Loucy (cell line): ENCODE measurements at regions not wholly inside any gene's neighbourhood (a gene's known extent, or its start where the extent isn't known, plus 50 kb on each side); places are given as distances from the start of the nearest gene placed in this dataset.

Source experiments
- H2AFZ ChIP-seq: fragments of 200-600 bp; sonication (generic); 2 replicates; pipeline ENCODE4 v1.6.0; 2016; ENCODE audit warnings: antibody characterized with exemption, mild to moderate bottlenecking, low read length, moderate library complexity
- H3F3A ChIP-seq: fragments of 200-600 bp; 2 replicates; pipeline ENCODE4 v1.6.0; 2016; ENCODE audit warnings: antibody characterized with exemption, low read depth, mild to moderate bottlenecking
- H3K27me3 ChIP-seq: fragments of 200-600 bp; sonication (generic); 2 replicates; pipeline ENCODE4 v1.6.1; 2014; ENCODE audit warnings: low read length, mild to moderate bottlenecking; ENCODE audit not compliant: insufficient read depth, poor library complexity, severe bottlenecking
- H3K36me3 ChIP-seq: fragments of 200-600 bp; sonication (generic); 2 replicates; pipeline ENCODE4 v1.6.1; 2016; ENCODE audit warnings: low read length; ENCODE audit not compliant: insufficient read depth
- H3K4me1 ChIP-seq: fragments of 200-600 bp; sonication (generic); 2 replicates; pipeline ENCODE4 v1.5.1; 2014; ENCODE audit warnings: low read length, mild to moderate bottlenecking; ENCODE audit not compliant: insufficient read depth, poor library complexity, severe bottlenecking
- H3K4me2 ChIP-seq: fragments of 200-600 bp; sonication (generic); 2 replicates; pipeline ENCODE4 v1.6.0; 2014; ENCODE audit warnings: antibody characterized with exemption, low read length, low read depth, mild to moderate bottlenecking; ENCODE audit not compliant: poor library complexity, severe bottlenecking
- H3K4me3 ChIP-seq: fragments of 200-600 bp; sonication (generic); 2 replicates; pipeline ENCODE4 v1.5.1; 2014; ENCODE audit warnings: low read length, mild to moderate bottlenecking, mixed read lengths; ENCODE audit not compliant: poor library complexity, severe bottlenecking
- H3K79me2 ChIP-seq: fragments of 200-600 bp; sonication (generic); 2 replicates; pipeline ENCODE4 v1.6.1; 2014; ENCODE audit warnings: low read length; ENCODE audit not compliant: insufficient read depth
- H3K9ac ChIP-seq: fragments of 200-600 bp; sonication (generic); 2 replicates; pipeline ENCODE4 v1.6.0; 2014; ENCODE audit warnings: mild to moderate bottlenecking, low read depth, low read length, moderate library complexity; ENCODE audit not compliant: poor library complexity, severe bottlenecking
- H3K9me2 ChIP-seq: fragments of 200-600 bp; sonication (generic); replicated peaks from 2 replicates; pipeline ENCODE4 v1.6.1; 2016; ENCODE audit warnings: low read depth, low read length, mixed read lengths
- H3K9me3 ChIP-seq: fragments of 200-600 bp; sonication (generic); 2 replicates; pipeline ENCODE4 v1.6.1; 2014; ENCODE audit warnings: mild to moderate bottlenecking, antibody characterized with exemption, low read length, low read depth; ENCODE audit not compliant: insufficient read depth
- H4K20me1 ChIP-seq: fragments of 200-600 bp; sonication (generic); 2 replicates; pipeline ENCODE4 v1.6.0; 2014; ENCODE audit warnings: antibody characterized with exemption, low read length, mild to moderate bottlenecking; ENCODE audit not compliant: insufficient read depth, poor library complexity, severe bottlenecking
- EZH2phosphoT487 ChIP-seq: fragments of 200-600 bp; IDR thresholded peaks from 2 replicates; pipeline ENCODE4 v1.6.1; 2018; ENCODE audit warnings: antibody characterized with exemption, mild to moderate bottlenecking, moderate library complexity, borderline replicate concordance
- TF ChIP-seq, protein P1 (sequence below): fragments of 200-600 bp; sonication (generic); conservative IDR thresholded peaks from 2 replicates; pipeline ENCODE4 v1.5.1; 2014; ENCODE audit warnings: mild to moderate bottlenecking, antibody characterized with exemption, low read length

DNA sequence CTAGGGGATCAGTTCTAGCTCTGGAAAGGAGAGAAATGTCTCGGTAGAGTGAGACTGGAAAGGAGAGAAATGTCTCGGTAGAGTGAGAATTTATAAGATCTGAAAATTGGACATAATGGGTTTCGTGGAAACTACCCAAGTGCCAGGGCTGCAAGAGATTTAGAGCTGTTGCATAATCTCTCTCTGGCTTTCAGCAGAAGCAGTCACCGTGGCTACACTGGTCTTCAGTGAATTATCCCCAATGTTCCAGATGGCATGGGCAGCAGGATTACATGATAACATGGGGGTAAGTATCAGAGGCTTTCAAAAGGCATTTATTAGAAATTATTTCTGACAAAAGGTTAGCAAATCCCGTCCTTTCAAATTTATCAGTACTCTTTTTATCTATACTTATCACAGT lies 435.5 kb downstream of the NKX6-1 start:
- Histone ChIP-seq H3K4me2 (no peak overlapping the region), H3K4me1 (no peaks in the 10 kb centered on the region), H2AFZ (no peak overlapping the region), H3K27me3 (no peaks in the 10 kb centered on the region), H3K9me3 (no peaks in the 10 kb centered on the region; the same call in 1 of the 2 replicates), H3K79me2 (no peaks in the 10 kb centered on the region), H4K20me1 (no peaks in the 10 kb centered on the region), H3K9ac (no peak overlapping the region), H3K36me3 (no peaks in the 10 kb centered on the region), H3K4me3 (no peak overlapping the region), H3F3A (no peaks in the 10 kb centered on the region), H3K9me2 (no peaks in the 10 kb centered on the region)
- TF ChIP-seq EZH2phosphoT487 = no peak
- TF ChIP-seq, protein P1, sequence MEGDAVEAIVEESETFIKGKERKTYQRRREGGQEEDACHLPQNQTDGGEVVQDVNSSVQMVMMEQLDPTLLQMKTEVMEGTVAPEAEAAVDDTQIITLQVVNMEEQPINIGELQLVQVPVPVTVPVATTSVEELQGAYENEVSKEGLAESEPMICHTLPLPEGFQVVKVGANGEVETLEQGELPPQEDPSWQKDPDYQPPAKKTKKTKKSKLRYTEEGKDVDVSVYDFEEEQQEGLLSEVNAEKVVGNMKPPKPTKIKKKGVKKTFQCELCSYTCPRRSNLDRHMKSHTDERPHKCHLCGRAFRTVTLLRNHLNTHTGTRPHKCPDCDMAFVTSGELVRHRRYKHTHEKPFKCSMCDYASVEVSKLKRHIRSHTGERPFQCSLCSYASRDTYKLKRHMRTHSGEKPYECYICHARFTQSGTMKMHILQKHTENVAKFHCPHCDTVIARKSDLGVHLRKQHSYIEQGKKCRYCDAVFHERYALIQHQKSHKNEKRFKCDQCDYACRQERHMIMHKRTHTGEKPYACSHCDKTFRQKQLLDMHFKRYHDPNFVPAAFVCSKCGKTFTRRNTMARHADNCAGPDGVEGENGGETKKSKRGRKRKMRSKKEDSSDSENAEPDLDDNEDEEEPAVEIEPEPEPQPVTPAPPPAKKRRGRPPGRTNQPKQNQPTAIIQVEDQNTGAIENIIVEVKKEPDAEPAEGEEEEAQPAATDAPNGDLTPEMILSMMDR = no peak

DNA sequence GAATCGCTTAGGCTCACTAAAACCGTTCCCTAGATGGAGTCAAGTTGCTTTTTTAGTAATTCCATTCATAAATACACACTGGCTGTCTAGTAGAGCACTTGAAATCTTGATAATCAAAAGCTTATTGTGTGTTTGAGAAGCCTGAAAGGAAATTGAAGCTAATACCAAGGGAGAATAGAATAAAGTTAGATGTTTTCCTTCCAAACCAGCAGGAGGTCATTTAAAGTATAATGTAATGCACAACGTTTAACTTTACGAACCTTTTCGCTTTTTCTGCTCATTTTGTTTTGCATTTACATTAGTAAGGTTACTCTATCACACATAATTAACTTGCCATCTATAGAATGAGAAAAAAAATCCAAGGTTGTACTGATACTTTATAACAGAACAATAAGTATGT lies 440.9 kb downstream of the NKX6-1 start:
- Histone ChIP-seq H2AFZ (no peak overlapping the region), H3K9me3 (no peaks in the 10 kb centered on the region; the same call in 1 of the 2 replicates), H3K79me2 (no peaks in the 10 kb centered on the region), H3F3A (no peaks in the 10 kb centered on the region), H3K4me2 (no peak overlapping the region), H3K9ac (no peak overlapping the region), H3K4me1 (no peaks in the 10 kb centered on the region), H3K27me3 (no peaks in the 10 kb centered on the region), H3K36me3 (no peaks in the 10 kb centered on the region), H3K4me3 (no peak overlapping the region), H4K20me1 (no peaks in the 10 kb centered on the region), H3K9me2 (no peaks in the 10 kb centered on the region)
- TF ChIP-seq, protein P1 = no peak
- TF ChIP-seq EZH2phosphoT487 = no peak

DNA sequence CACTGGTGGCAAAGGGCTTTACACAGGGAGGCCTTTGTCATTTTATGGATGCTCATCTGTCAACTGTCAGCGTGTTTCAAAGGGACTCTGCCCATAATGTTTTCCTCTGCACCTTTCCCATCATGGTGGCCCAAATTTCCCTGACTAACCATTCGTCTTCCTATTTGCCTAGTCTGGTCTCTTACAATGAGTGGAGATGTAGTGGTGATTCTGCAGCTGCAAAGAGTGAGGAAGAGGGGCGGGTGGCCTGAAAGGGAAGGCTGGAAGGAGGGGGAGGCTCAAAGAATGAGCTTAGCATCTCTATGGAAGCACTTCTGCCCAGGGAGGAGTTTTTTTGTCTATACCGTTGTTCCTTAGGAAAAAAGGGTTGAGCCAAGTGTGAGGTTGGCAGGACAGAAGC lies 447.5 kb downstream of the NKX6-1 start:
- TF ChIP-seq EZH2phosphoT487 = no peak
- TF ChIP-seq, protein P1 = no peak
- H3K4me3 ChIP-seq = no peak overlapping the region
- no peaks in the 10 kb centered on the region for H3K9me3 ChIP-seq
- H3K36me3 ChIP-seq = no peaks in the 10 kb centered on the region
- no peaks in the 10 kb centered on the region for H3K9me2 ChIP-seq
- no peaks in the 10 kb centered on the region for H3F3A ChIP-seq
- H3K27me3 ChIP-seq = no peaks in the 10 kb centered on the region
- no peak overlapping the region for H3K4me2 ChIP-seq
- H3K9ac ChIP-seq = no peak overlapping the region
- no peaks in the 10 kb centered on the region for H3K4me1 ChIP-seq
- H3K79me2 ChIP-seq = no peaks in the 10 kb centered on the region
- no peak overlapping the region for H2AFZ ChIP-seq
- H4K20me1 ChIP-seq = no peaks in the 10 kb centered on the region
